Hepatocyte (in vitro differentiated cells): ENCODE measurements at regions not wholly inside any gene's neighbourhood (a gene's known extent, or its start where the extent isn't known, plus 50 kb on each side); places are given as distances from the start of the nearest gene placed in this dataset.
"Not testable (repeated sequence)": the region's sequence is repeated elsewhere in the genome, so short reads cannot be mapped to it uniquely, and the experiment has no call there.

ENCODE experiments used
- DNase-seq: peaks from one replicate; pipeline ENCODE4 v3.0.0-alpha.2; 2016; ENCODE audit warnings: low spot score
- H2AFZ ChIP-seq: fragments of 200-600 bp; sonication (generic); 2 replicates; pipeline ENCODE4 v1.6.0; 2016; ENCODE audit warnings: antibody characterized with exemption, mild to moderate bottlenecking
- H3K27ac ChIP-seq: fragments of 200-600 bp; sonication (generic); 2 replicates; pipeline ENCODE4 v1.5.1; 2016; ENCODE audit warnings: mild to moderate bottlenecking
- H3K27me3 ChIP-seq: fragments of 200-600 bp; sonication (generic); 2 replicates; pipeline ENCODE4 v1.6.1; 2016
- H3K36me3 ChIP-seq: fragments of 200-600 bp; sonication (generic); replicated peaks from 2 replicates; pipeline ENCODE4 v1.5.1; 2016; ENCODE audit warnings: low read depth; ENCODE audit not compliant: insufficient read depth
- H3K4me1 ChIP-seq: fragments of 200-600 bp; sonication (generic); 2 replicates; pipeline ENCODE4 v1.5.1; 2016; ENCODE audit warnings: mild to moderate bottlenecking, moderate library complexity; ENCODE audit not compliant: insufficient read depth
- H3K4me2 ChIP-seq: fragments of 200-600 bp; sonication (generic); 2 replicates; pipeline ENCODE4 v1.6.0; 2016
- H3K4me3 ChIP-seq: fragments of 200-600 bp; sonication (generic); 2 replicates; pipeline ENCODE4 v1.5.1; 2016; ENCODE audit warnings: mild to moderate bottlenecking
- H3K79me2 ChIP-seq: fragments of 200-600 bp; sonication (generic); 2 replicates; pipeline ENCODE4 v1.6.0; 2017; ENCODE audit warnings: mild to moderate bottlenecking
- H3K9me2 ChIP-seq: fragments of 200-600 bp; sonication (generic); replicated peaks from 2 replicates; pipeline ENCODE4 v1.6.0; 2017; ENCODE audit warnings: mild to moderate bottlenecking; ENCODE audit not compliant: insufficient read depth
- H3K9me3 ChIP-seq: fragments of 200-600 bp; sonication (generic); 2 replicates; pipeline ENCODE4 v1.5.1; 2016; ENCODE audit warnings: low read depth, mild to moderate bottlenecking
- H4K20me1 ChIP-seq: fragments of 200-600 bp; sonication (generic); 2 replicates; pipeline ENCODE4 v1.6.0; 2016; ENCODE audit warnings: mild to moderate bottlenecking; ENCODE audit not compliant: insufficient read depth, poor library complexity, severe bottlenecking
- CTCF ChIP-seq: fragments of 200-600 bp; sonication (generic); IDR thresholded peaks from 2 replicates; pipeline ENCODE4 v1.5.1; 2016; ENCODE audit warnings: antibody characterized with exemption, mild to moderate bottlenecking; ENCODE audit not compliant: poor library complexity
- EZH2 ChIP-seq: fragments of 200-600 bp; sonication (generic); IDR thresholded peaks from 2 replicates; pipeline ENCODE4 v1.6.1; 2016; ENCODE audit warnings: antibody characterized with exemption, mild to moderate bottlenecking, borderline replicate concordance
- EZH2phosphoT487 ChIP-seq: fragments of 200-600 bp; sonication (generic); IDR thresholded peaks from one replicate; pipeline ENCODE4 v1.6.1; 2018; ENCODE audit warnings: antibody characterized with exemption, mild to moderate bottlenecking, low read depth, moderate library complexity; ENCODE audit not compliant: unreplicated experiment, severe bottlenecking
- WGBS: methylation state at CpG from one replicate; pipeline ENCODE4 v1.1.6; 2016; ENCODE audit warnings: low lambda C conversion rate; ENCODE audit errors: missing lambda C conversion rate; 5-methylcytosine and 5-hydroxymethylcytosine counted together

- not testable (repeated sequence) for H2AFZ ChIP-seq, H3K4me2 ChIP-seq, H3K36me3 ChIP-seq, H4K20me1 ChIP-seq, DNase-seq, H3K9me2 ChIP-seq, H3K4me3 ChIP-seq, H3K79me2 ChIP-seq, H3K4me1 ChIP-seq, H3K27me3 ChIP-seq, H3K27ac ChIP-seq
- peaks cover 35% of the 10 kb centered on the region for H3K9me3 ChIP-seq
- 87% methylated on average over 15 of the region's 15 CpGs for WGBS
These were observed 530.0 kb downstream of the CWH43 start for GRCh38 chr4:49516096-49516495.

GRCh38 chr4:49516796-49517195, 530.7 kb downstream of the CWH43 start:
- H3K9me2 ChIP-seq: no peaks in the 10 kb centered on the region
- 85% methylated on average over 15 of the region's 15 CpGs for WGBS
- no peak overlapping the region for H2AFZ ChIP-seq
- no peaks in the 10 kb centered on the region for H3K27me3 ChIP-seq
- no peaks in the 10 kb centered on the region for H4K20me1 ChIP-seq
- no peak for TF ChIP-seq EZH2phosphoT487
- no peak for TF ChIP-seq EZH2
- TF ChIP-seq CTCF: no peak
- no peak overlapping the region for H3K4me2 ChIP-seq
- no peaks in the 10 kb centered on the region for H3K36me3 ChIP-seq
- no peaks in the 10 kb centered on the region for H3K4me1 ChIP-seq
- H3K27ac ChIP-seq: no peak overlapping the region
- peaks cover 29% of the 10 kb centered on the region for H3K9me3 ChIP-seq
- no peak overlapping the region for H3K4me3 ChIP-seq
- DNase-seq: no peak
- no peaks in the 10 kb centered on the region for H3K79me2 ChIP-seq

GRCh38 chr4:49517485-49518205, 531.6 kb downstream of the CWH43 start:
- not testable (repeated sequence) for H3K4me1 ChIP-seq, H2AFZ ChIP-seq, H3K27ac ChIP-seq, H3K36me3 ChIP-seq, DNase-seq, H3K4me2 ChIP-seq, H3K4me3 ChIP-seq, H3K79me2 ChIP-seq, H3K27me3 ChIP-seq, H4K20me1 ChIP-seq, H3K9me2 ChIP-seq
- H3K9me3 ChIP-seq: peaks cover 21% of the 10 kb centered on the region
- WGBS: 93% methylated on average over 23 of the region's 23 CpGs

- not testable (repeated sequence) for H3K4me3 ChIP-seq, H3K27ac ChIP-seq, H3K4me1 ChIP-seq, H3K79me2 ChIP-seq, H3K9me3 ChIP-seq, H4K20me1 ChIP-seq, H3K9me2 ChIP-seq, H3K36me3 ChIP-seq, H3K27me3 ChIP-seq, H3K4me2 ChIP-seq, DNase-seq, H2AFZ ChIP-seq
- 76% methylated on average over 17 of the region's 48 CpGs for WGBS
These were observed 533.3 kb downstream of the CWH43 start for GRCh38 chr4:49519150-49520035.

GRCh38 chr4:49523816-49524765, 538.0 kb downstream of the CWH43 start:
- not testable (repeated sequence) for H3K9me3 ChIP-seq, H3K79me2 ChIP-seq, H4K20me1 ChIP-seq, DNase-seq, H2AFZ ChIP-seq, H3K4me2 ChIP-seq, H3K4me1 ChIP-seq, H3K27ac ChIP-seq, H3K27me3 ChIP-seq, H3K9me2 ChIP-seq, H3K36me3 ChIP-seq, H3K4me3 ChIP-seq
- 87% methylated on average over 55 of the region's 55 CpGs for WGBS

- not testable (repeated sequence) for H4K20me1 ChIP-seq, H3K4me2 ChIP-seq, H3K9me2 ChIP-seq, H3K4me3 ChIP-seq, H3K36me3 ChIP-seq, H3K27me3 ChIP-seq, H3K27ac ChIP-seq, H2AFZ ChIP-seq, H3K79me2 ChIP-seq, H3K4me1 ChIP-seq, DNase-seq, H3K9me3 ChIP-seq
- 45% methylated on average over 5 of the region's 5 CpGs for WGBS
These were observed 573.0 kb downstream of the CWH43 start for GRCh38 chr4:49558916-49559676.
